GM18861 (cell line): ENCODE measurements at regions not wholly inside any gene's neighbourhood (a gene's known extent, or its start where the extent isn't known, plus 50 kb on each side); places are given as distances from the start of the nearest gene placed in this dataset.

Experiments used
- ATAC-seq: cut with Tn5 transposase; IDR thresholded peaks from one replicate; pipeline ENCODE4 v1.9.1; 2021; ENCODE audit not compliant: unreplicated experiment

- ATAC-seq, result no peak
These were observed 240.4 kb downstream of the SNAPC1 start for GRCh38 chr14:62002642-62003041.

- ATAC-seq, result no peak
These were observed 241.5 kb downstream of the SNAPC1 start for GRCh38 chr14:62003701-62004100.

- ATAC-seq, result no peak
These were observed 244.0 kb downstream of the SNAPC1 start for GRCh38 chr14:62006116-62006731.

DNA sequence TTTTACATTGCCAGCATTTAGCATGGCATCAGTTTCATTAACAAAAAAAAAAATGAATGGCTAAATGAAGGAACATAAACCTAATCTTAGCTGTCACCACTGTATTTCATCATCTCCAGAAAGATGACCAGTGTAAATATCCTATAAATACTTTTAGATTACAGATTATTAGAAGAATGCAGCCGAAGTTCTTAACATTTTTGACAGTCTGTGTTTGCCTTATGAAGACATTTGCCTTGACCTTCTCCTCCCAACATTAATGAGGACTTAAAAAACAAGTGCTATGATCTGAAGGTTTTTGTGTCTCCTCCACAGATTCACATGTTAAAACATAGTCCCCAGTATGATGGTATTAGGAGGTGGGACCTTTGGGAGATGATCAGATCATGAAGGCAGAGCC lies 253.0 kb downstream of the SNAPC1 start:
- no peak for ATAC-seq

GRCh38 chr14:62015945-62016344 lies 253.7 kb downstream of the SNAPC1 start:
- no peak for ATAC-seq

DNA sequence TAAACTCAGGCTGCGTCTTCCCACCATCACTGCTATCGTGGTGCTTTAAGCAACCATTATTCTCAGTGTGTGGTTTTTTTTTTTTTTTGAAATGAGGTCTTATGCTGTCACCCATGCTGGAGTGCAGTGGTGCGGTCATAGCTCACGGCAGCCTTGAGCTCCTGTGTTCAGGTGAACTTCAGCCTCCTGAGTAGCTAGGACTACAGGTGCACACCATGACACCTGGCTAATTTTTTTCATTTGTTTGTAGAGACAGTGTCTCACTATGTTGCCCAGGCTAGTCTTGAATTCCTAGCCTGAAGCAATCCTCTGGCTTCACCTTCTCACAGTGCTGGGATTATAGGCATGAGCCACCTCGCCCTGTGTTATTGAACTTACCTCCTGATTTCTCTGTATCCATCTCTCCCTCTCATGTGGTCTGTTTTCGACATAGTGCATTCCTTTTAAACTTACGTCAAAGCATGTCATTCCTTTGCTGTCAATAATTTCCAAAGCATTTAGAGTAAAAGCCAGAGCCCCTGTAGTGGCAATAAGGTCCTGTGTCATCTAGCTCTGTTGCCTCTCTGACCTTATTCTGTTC lies 255.5 kb downstream of the SNAPC1 start:
- no peak for ATAC-seq

DNA sequence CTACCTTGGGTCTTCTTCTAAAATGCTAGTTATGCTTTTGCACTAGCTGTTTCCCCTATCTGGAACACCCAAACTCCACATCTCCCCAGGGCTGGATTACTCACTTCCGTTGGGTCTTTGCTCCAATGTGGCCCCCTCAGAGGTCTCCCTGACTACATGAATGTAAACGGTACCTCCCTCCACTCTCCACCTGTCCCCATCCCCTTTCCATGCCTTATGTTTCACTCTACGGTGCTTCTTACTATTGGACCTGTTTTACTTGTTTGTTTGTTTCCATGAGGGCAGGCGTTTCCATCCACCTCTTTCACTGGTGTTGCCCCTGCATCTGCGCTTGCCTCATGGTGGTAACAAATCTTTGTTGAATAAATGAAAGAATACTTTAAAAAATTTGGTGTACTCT lies 256.4 kb downstream of the SNAPC1 start:
- ATAC-seq, result no peak

DNA sequence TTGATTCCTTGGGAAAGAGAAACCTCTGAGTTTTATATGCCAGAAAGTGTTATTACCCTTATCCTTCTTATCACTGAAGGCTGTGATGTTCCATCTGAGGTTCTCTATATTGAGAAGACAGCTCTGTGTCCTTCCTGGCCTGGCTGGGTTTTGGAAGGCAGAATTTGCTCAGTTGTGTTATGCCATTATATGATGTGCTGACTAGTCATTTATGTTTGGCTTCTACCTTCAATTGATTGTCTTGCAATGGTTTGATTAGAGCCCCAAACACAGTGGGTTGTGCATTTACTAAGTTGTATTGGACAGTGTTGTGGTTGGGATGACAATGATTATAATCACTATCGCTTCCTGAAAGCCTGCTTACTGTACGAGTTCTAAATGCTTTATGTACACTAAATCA lies 265.7 kb downstream of the SNAPC1 start:
- no peak for ATAC-seq

DNA sequence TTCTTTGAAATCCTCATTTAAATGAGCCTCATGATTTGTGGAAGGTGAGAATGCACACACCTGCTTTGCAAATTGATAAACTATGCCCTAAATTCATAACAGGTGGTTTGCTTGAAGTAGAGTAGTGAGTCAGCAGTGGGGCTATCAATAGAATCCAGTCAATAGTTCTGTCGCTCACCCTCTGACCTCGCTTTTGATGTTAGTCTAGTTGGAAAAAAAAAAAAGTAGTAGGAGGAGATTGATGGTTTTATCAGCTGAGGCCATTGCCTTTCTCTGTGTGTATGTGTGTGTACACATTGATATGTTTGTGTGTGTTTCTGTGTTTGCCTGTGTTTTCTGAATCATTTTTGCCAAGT lies 267.3 kb downstream of the SNAPC1 start:
- no peak for ATAC-seq

DNA sequence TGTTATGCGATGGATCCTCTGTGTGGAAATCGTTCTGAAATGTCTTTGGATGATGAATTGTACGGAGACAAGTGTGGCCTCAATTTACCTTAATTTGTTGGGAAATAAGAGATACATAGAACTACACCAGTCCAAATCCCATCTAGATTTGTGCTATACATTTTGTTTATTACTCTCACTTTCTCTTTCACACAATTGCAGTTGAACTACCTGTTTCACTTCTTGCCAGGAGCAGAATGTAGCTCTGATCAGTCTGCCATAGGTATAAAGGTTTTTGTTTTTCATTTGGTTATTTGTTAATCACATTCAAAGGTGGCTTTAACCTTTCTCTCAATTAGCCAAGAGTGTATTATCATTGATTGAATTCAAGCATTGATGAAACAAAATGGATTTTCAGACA lies 268.2 kb downstream of the SNAPC1 start:
- ATAC-seq, result no peak

GRCh38 chr14:62031504-62031903 lies 269.3 kb downstream of the SNAPC1 start:
- no peak for ATAC-seq

- ATAC-seq, result no peak
These were observed 291.0 kb downstream of the SNAPC1 start for GRCh38 chr14:62053188-62053587.

- ATAC-seq, result no peak
These were observed 294.6 kb downstream of the SNAPC1 start for GRCh38 chr14:62056789-62057188.

DNA sequence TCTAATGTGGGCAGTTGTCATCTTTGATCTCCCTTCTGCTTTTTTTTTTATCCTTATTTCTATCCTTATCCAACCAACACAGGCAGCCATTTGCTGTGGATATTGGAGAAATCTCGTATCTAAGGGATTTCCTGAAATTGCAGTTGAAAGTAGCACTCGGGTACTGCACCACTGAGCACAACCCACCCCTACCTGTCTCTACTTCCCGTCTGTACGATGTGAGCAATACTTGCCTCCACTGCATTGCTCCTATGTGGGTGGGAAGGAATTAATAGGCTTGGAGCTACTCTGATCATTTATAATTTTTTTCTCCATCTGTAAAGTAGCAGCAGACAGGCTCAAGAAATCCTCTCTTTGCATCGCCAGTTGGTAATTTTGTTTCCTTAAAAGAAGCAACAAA lies 300.4 kb downstream of the SNAPC1 start:
- no peak for ATAC-seq

GRCh38 chr14:62064751-62065323 lies 302.6 kb downstream of the SNAPC1 start:
- no peak for ATAC-seq

GRCh38 chr14:62066304-62066703 lies 304.1 kb downstream of the SNAPC1 start:
- ATAC-seq, result no peak

DNA sequence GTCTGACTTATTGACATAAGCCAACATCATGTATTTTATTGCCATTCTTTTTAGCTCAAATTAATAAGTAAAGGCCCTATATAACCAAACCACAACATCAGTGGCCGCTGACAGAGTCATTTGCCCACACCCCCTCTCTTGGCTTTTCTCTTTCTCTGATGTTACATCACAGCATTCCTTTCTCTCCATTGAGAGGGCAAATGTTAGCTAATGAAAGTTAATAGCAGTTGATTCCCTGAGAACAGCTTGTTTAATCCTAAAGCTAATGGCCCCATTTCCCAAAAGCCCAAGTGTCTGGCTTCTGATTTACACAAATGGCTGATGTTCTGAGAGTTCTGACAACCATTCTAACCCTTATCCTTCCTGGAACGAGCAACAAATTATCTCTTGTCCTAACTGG lies 308.8 kb downstream of the SNAPC1 start:
- ATAC-seq, result no peak

DNA sequence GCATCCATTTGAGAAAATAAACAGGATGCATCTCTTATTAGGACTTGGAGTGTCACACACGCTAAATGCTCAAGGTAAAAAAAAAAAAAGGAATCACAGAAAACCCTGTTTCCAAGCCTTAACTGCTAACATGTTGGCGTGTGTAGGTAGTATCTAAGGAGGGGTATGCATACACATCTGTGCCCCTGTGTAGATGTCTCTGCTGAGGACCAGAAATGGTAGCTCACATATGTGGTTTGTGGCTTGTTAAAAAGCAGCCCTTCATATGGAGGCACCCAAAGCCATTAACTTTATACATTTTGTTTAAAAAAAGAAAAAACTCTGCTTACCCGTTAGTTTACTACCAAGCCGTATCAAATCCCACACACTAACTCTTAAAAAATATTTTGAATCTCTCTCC lies 314.1 kb downstream of the SNAPC1 start:
- ATAC-seq, result no peak

GRCh38 chr14:62076825-62077605 lies 314.8 kb downstream of the SNAPC1 start:
- ATAC-seq, result no peak

DNA sequence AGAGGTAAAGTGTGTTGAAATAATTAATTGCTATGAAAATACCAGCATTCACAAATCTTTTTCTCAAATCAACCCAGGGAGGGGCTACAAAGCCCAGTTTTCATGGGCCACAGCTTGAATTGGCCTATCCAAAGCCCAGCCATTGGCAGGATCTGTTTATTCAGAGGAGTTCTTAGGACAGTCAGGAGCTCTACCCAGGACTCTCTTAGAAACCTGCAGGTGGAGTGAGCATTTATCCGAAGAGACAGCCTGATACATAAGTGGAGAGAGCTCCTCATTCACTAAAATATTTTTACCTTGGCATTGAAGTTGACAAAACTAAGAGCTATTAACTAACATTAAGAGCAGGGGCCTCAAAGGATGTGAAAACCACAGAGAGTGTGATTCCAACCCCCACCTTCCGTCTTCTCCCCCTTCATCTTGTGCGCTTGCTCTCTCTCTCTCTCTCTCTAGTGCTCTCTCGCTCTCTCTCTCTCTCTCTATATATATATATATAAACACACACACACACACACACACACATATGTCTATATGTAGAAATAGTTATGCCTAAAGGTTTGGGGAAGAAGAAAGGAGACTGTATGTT lies 315.5 kb downstream of the SNAPC1 start:
- no peak for ATAC-seq

- ATAC-seq, result peak; percentile 51
These were observed 316.8 kb downstream of the SNAPC1 start for GRCh38 chr14:62079038-62079437.
